Esophagus muscularis mucosa (tissue), 4 donors: ENCODE measurements at regions not wholly inside any gene's neighbourhood (a gene's known extent, or its start where the extent isn't known, plus 50 kb on each side); places are given as distances from the start of the nearest gene placed in this dataset.
A peak's percentile ranks its signal among the peaks of the same experiment; 100 is the strongest.

ENCODE experiments used
- DNase-seq: peaks from one replicate; pipeline ENCODE4 v3.0.0-alpha.2; 2017; ENCODE audit errors: extremely low spot score
- H3K27ac ChIP-seq, 4 donors: fragments of 200-600 bp; sonication (generic); replicated peaks in 1 of 4; 1 replicate in 3 of 4; 2 replicates in 1 of 4; pipeline ENCODE4 v1.5.1; 2016 to 2019; ENCODE audit warnings: mild to moderate bottlenecking in 1 of 4
- H3K27me3 ChIP-seq, 4 donors: fragments of 200-600 bp; sonication (generic); one replicate each; pipeline versions ENCODE4 v1.5.1 to v1.6.0; 2016 to 2019
- H3K36me3 ChIP-seq, 4 donors: fragments of 200-600 bp; sonication (generic); one replicate each; pipeline ENCODE4 v1.5.1; 2016 to 2019
- H3K4me1 ChIP-seq, 4 donors: fragments of 200-600 bp; sonication (generic); one replicate each; pipeline ENCODE4 v1.5.1; 2016 to 2019
- H3K4me3 ChIP-seq, 4 donors: fragments of 200-600 bp; sonication (generic); 1 replicate in 2 of 4; 2 replicates in 2 of 4; pipeline ENCODE4 v1.5.1; 2016 to 2019; ENCODE audit warnings: mild to moderate bottlenecking in 4 of 4, moderate library complexity in 1 of 4
- H3K9me3 ChIP-seq, 4 donors: fragments of 200-600 bp; sonication (generic); 1 replicate in 3 of 4; 2 replicates in 1 of 4; pipeline ENCODE4 v1.5.1; 2016 to 2019
- CTCF ChIP-seq, 3 experiments: fragments of 200-600 bp in 2 of 3; fragments of 450-650 bp in 1 of 3; sonication (generic) in 2 of 3; IDR thresholded peaks; one replicate each; pipeline ENCODE4 v1.5.1; 2017 to 2019; ENCODE audit warnings: antibody characterized with exemption in 3 of 3, mild to moderate bottlenecking in 2 of 3, moderate library complexity in 1 of 3
- EP300 ChIP-seq: sonication (generic); formaldehyde crosslinking; IDR thresholded peaks from one replicate; pipeline ENCODE4 v1.6.1; 2017; ENCODE audit warnings: antibody characterized with exemption
- POLR2A ChIP-seq: fragments of 450-650 bp; IDR thresholded peaks from one replicate; pipeline ENCODE4 v1.6.1; 2017; ENCODE audit warnings: antibody characterized with exemption, moderate library complexity, mild to moderate bottlenecking, low read depth
- POLR2AphosphoS5 ChIP-seq, 2 donors: sonication (generic); formaldehyde crosslinking; IDR thresholded peaks; one replicate each; pipeline ENCODE4 v1.6.1; 2017; ENCODE audit warnings: antibody characterized with exemption in 2 of 2
- WGBS: methylation state at CpG from one replicate; pipeline ENCODE4 v1.1.5; 2018; 5-methylcytosine and 5-hydroxymethylcytosine counted together
- intact Hi-C: fragments of 100-400 bp; cut with DNase I; formaldehyde crosslinking; loops from one replicate; pipeline ENCODE4 v1.15.1; 2023

- H3K4me1 ChIP-seq: peaks cover 23 to 39% (median 32%) of the 10 kb centered on the region in 4 donors
- intact Hi-C loops: no loop called here
Measured at GRCh38 chr7:15837306-15837950, 150.9 kb upstream of the MEOX2 start.

GRCh38 chr7:15836651-15837050 lies 150.2 kb upstream of the MEOX2 start:
- Histone ChIP-seq H3K27me3 (no peaks in the 10 kb centered on the region), H3K4me3 (no peak overlapping the region), H3K36me3 (no peaks in the 10 kb centered on the region), H3K27ac (no peak overlapping the region), H3K9me3 (no peaks in the 10 kb centered on the region), H3K4me1 (peaks cover 25 to 43% (median 33%) of the 10 kb centered on the region in 4 donors)
- WGBS: 81% methylated on average over 2 of the region's 2 CpGs
- DNase-seq: no peak
- TF ChIP-seq EP300 (no peak), POLR2A (no peak), CTCF (IDR thresholded peaks at IDR 0.05) (no peak), POLR2AphosphoS5 (IDR thresholded peaks at IDR 0.05) (no peak)
- intact Hi-C loops: no loop called here

More at GRCh38 chr7:15837306-15837950, 150.9 kb upstream of the MEOX2 start:
- TF ChIP-seq POLR2A: no peak
- peak in 1 of 2 donors; percentile 30 for TF ChIP-seq POLR2AphosphoS5 (IDR thresholded peaks at IDR 0.05)
- DNase-seq: no peak
- Histone ChIP-seq H3K9me3 (no peaks in the 10 kb centered on the region), H3K4me3 (no peak overlapping the region), H3K36me3 (no peaks in the 10 kb centered on the region), H3K27me3 (no peaks in the 10 kb centered on the region), H3K27ac (peak overlapping the region in 3 of 4 donors; percentile 9 to 28 (median 23))
- 30% methylated on average over 5 of the region's 5 CpGs for WGBS

GRCh38 chr7:15836041-15836440 lies 149.6 kb upstream of the MEOX2 start:
- no peak for DNase-seq
- Histone ChIP-seq H3K36me3 (no peaks in the 10 kb centered on the region), H3K27me3 (no peaks in the 10 kb centered on the region), H3K27ac (no peak overlapping the region), H3K4me1 (peaks cover 25 to 46% (median 35%) of the 10 kb centered on the region in 4 donors), H3K4me3 (no peak overlapping the region), H3K9me3 (no peaks in the 10 kb centered on the region)
- intact Hi-C loops: no loop called here
- TF ChIP-seq POLR2A (no peak), CTCF (IDR thresholded peaks at IDR 0.05) (no peak), EP300 (no peak), POLR2AphosphoS5 (IDR thresholded peaks at IDR 0.05) (no peak)
- WGBS: 92% methylated on average over 4 of the region's 4 CpGs

- H3K4me3 ChIP-seq: no peak overlapping the region
- no peak for DNase-seq
- H3K27me3 ChIP-seq: no peaks in the 10 kb centered on the region
- H3K9me3 ChIP-seq: no peaks in the 10 kb centered on the region
- H3K27ac ChIP-seq: no peak overlapping the region
- peaks cover 21 to 48% (median 31%) of the 10 kb centered on the region in 4 donors for H3K4me1 ChIP-seq
- TF ChIP-seq EP300 (no peak), POLR2A (no peak), CTCF (IDR thresholded peaks at IDR 0.05) (no peak), POLR2AphosphoS5 (IDR thresholded peaks at IDR 0.05) (no peak)
- intact Hi-C loops: no loop called here
- no peaks in the 10 kb centered on the region for H3K36me3 ChIP-seq
Measured at GRCh38 chr7:15834446-15834845, 148.0 kb upstream of the MEOX2 start.

- WGBS: 14% methylated on average over 1 of the region's 1 CpG
- intact Hi-C loops: no loop called here
Measured at GRCh38 chr7:15832996-15833395, 146.5 kb upstream of the MEOX2 start.

More at GRCh38 chr7:15832996-15833395, 146.5 kb upstream of the MEOX2 start:
- peak overlapping the region in 1 of 4 donors; percentile 12 for H3K27ac ChIP-seq
- peaks cover 18 to 36% (median 25%) of the 10 kb centered on the region in 4 donors for H3K4me1 ChIP-seq
- no peaks in the 10 kb centered on the region for H3K36me3 ChIP-seq
- TF ChIP-seq POLR2AphosphoS5 (IDR thresholded peaks at IDR 0.05) (no peak), CTCF (IDR thresholded peaks at IDR 0.05) (no peak), POLR2A (no peak)
- DNase-seq: no peak
- no peaks in the 10 kb centered on the region for H3K9me3 ChIP-seq
- no peak overlapping the region for H3K4me3 ChIP-seq
- no peaks in the 10 kb centered on the region for H3K27me3 ChIP-seq
